Transverse colon (tissue), 4 donors: ENCODE measurements at regions not wholly inside any gene's neighbourhood (a gene's known extent, or its start where the extent isn't known, plus 50 kb on each side); places are given as distances from the start of the nearest gene placed in this dataset.

ENCODE experiments used
- DNase-seq: peaks from one replicate; pipeline ENCODE4 v3.0.0-alpha.2; 2019
- H3K27ac ChIP-seq, 4 donors: fragments of 200-600 bp; sonication (generic); 2 replicates each; pipeline ENCODE4 v1.5.1; 2016 to 2018; ENCODE audit warnings: inconsistent platforms in 4 of 4
- H3K27me3 ChIP-seq: fragments of 200-600 bp; sonication (generic); 2 replicates; pipeline ENCODE4 v1.5.1; 2017; ENCODE audit warnings: inconsistent platforms
- H3K36me3 ChIP-seq, 4 donors: fragments of 200-600 bp; sonication (generic); 2 replicates each; pipeline ENCODE4 v1.5.1; 2017 to 2019; ENCODE audit warnings: inconsistent platforms in 4 of 4
- H3K4me1 ChIP-seq, 4 donors: fragments of 200-600 bp; sonication (generic); 2 replicates each; pipeline ENCODE4 v1.5.1; 2017 to 2020; ENCODE audit warnings: inconsistent platforms in 4 of 4
- H3K4me3 ChIP-seq, 4 donors: fragments of 200-600 bp; sonication (generic); 1 replicate in 1 of 4; 2 replicates in 3 of 4; pipeline versions ENCODE4 v1.5.1 to v1.6.1; 2017 to 2019; ENCODE audit warnings: inconsistent platforms in 4 of 4
- H3K9me3 ChIP-seq, 2 donors: fragments of 200-600 bp; sonication (generic); 2 replicates each; pipeline ENCODE4 v1.5.1; 2017 to 2019; ENCODE audit warnings: inconsistent platforms in 2 of 2
- CTCF ChIP-seq, 5 experiments: fragments of 200-600 bp in 3 of 5; fragments of 450-650 bp in 2 of 5; sonication (generic) in 3 of 5; IDR thresholded peaks; 1 replicate in 2 of 5; 2 replicates in 3 of 5; pipeline ENCODE4 v1.5.1; 2016 to 2017; ENCODE audit warnings: antibody characterized with exemption in 5 of 5, inconsistent platforms in 3 of 5, mild to moderate bottlenecking in 2 of 5, moderate library complexity in 1 of 5
- EP300 ChIP-seq: sonication (generic); formaldehyde crosslinking; IDR thresholded peaks from one replicate; pipeline ENCODE4 v1.6.1; 2017; ENCODE audit warnings: antibody characterized with exemption, low read depth
- POLR2A ChIP-seq: fragments of 450-650 bp; IDR thresholded peaks from one replicate; pipeline ENCODE4 v1.6.1; 2016; ENCODE audit warnings: antibody characterized with exemption, mild to moderate bottlenecking, moderate library complexity
- POLR2AphosphoS5 ChIP-seq, 3 donors: sonication (generic); formaldehyde crosslinking; IDR thresholded peaks; one replicate each; pipeline ENCODE4 v1.6.1; 2016; ENCODE audit warnings: antibody characterized with exemption in 3 of 3
- WGBS, 2 donors: methylation state at CpG; one replicate each; pipeline ENCODE4 v1.1.5; 2018; ENCODE audit warnings: low coverage in 1 of 2; 5-methylcytosine and 5-hydroxymethylcytosine counted together
- in situ Hi-C, 4 donors: fragments of 200-750 bp; cut with MboI; loops; one replicate each; pipeline versions ENCODE4 v1.15.0 to v1.15.1; 2017; ENCODE audit warnings: low sequenced_read_pairs in 3 of 4, low pct_ligation_motif_present in 1 of 4, low pct_unique_long_range_greater_than_20kb in 1 of 4
- intact Hi-C: fragments of 100-400 bp; cut with DNase I; formaldehyde crosslinking; loops from one replicate; pipeline ENCODE4 v1.15.1; 2023; ENCODE audit warnings: low total_unique reads

GRCh38 chr19:28281676-28282075, 931.3 kb downstream of the UQCRFS1 start:
- WGBS, 2 donors, result 80 to 96% methylated on average over 1 of the region's 1 CpG
- TF ChIP-seq CTCF (IDR thresholded peaks at IDR 0.05), result no peak
- TF ChIP-seq POLR2A, result no peak
- no peak for TF ChIP-seq POLR2AphosphoS5 (IDR thresholded peaks at IDR 0.05)
- no peak for TF ChIP-seq EP300
- H3K27ac ChIP-seq, result no peak overlapping the region
- H3K4me3 ChIP-seq, result no peak overlapping the region
- H3K27me3 ChIP-seq, result no peaks in the 10 kb centered on the region
- DNase-seq, result no peak
- intact Hi-C loops (no loop called here), in situ Hi-C loops (no loop called here)
- no peaks in the 10 kb centered on the region for H3K4me1 ChIP-seq
- no peaks in the 10 kb centered on the region for H3K9me3 ChIP-seq
- no peaks in the 10 kb centered on the region for H3K36me3 ChIP-seq

GRCh38 chr19:28264556-28264955, 948.4 kb downstream of the UQCRFS1 start:
- no peaks in the 10 kb centered on the region for H3K36me3 ChIP-seq
- H3K9me3 ChIP-seq, result no peaks in the 10 kb centered on the region
- in situ Hi-C loops (no loop called here), intact Hi-C loops (no loop called here)
- WGBS, 2 donors, result 61 to 68% methylated on average over 3 of the region's 3 CpGs
- no peak overlapping the region for H3K27ac ChIP-seq
- H3K4me1 ChIP-seq, result no peaks in the 10 kb centered on the region
- no peak for TF ChIP-seq POLR2AphosphoS5 (IDR thresholded peaks at IDR 0.05)
- no peak for TF ChIP-seq EP300
- TF ChIP-seq POLR2A, result no peak
- no peak for TF ChIP-seq CTCF (IDR thresholded peaks at IDR 0.05)
- H3K27me3 ChIP-seq, result no peaks in the 10 kb centered on the region
- no peak for DNase-seq
- no peak overlapping the region for H3K4me3 ChIP-seq

- in situ Hi-C loops (no loop called here), intact Hi-C loops (no loop called here)
- Histone ChIP-seq H3K36me3 (no peaks in the 10 kb centered on the region), H3K9me3 (no peaks in the 10 kb centered on the region), H3K27ac (no peak overlapping the region), H3K4me1 (no peaks in the 10 kb centered on the region), H3K27me3 (no peaks in the 10 kb centered on the region), H3K4me3 (no peak overlapping the region)
- 48 to 55% methylated on average over 2 to 3 of the region's 3 CpGs for WGBS, 2 donors
- TF ChIP-seq EP300 (no peak), POLR2A (no peak), CTCF (IDR thresholded peaks at IDR 0.05) (no peak), POLR2AphosphoS5 (IDR thresholded peaks at IDR 0.05) (no peak)
- no peak for DNase-seq
Observed at GRCh38 chr19:28258829-28259228, 954.1 kb downstream of the UQCRFS1 start.

- Histone ChIP-seq H3K4me1 (no peaks in the 10 kb centered on the region), H3K36me3 (no peaks in the 10 kb centered on the region), H3K27ac (no peak overlapping the region), H3K9me3 (no peaks in the 10 kb centered on the region), H3K27me3 (no peaks in the 10 kb centered on the region), H3K4me3 (no peak overlapping the region)
- intact Hi-C loops (no loop called here), in situ Hi-C loops (no loop called here)
- no peak for DNase-seq
- 0 to 47% methylated on average over 1 of the region's 1 CpG for WGBS, 2 donors
- TF ChIP-seq POLR2A (no peak), CTCF (IDR thresholded peaks at IDR 0.05) (no peak), POLR2AphosphoS5 (IDR thresholded peaks at IDR 0.05) (no peak), EP300 (no peak)
Observed at GRCh38 chr19:28257396-28257795, 955.6 kb downstream of the UQCRFS1 start.
